ENCODE measurements at regions not wholly inside any gene's neighbourhood (a gene's known extent, or its start where the extent isn't known, plus 50 kb on each side); places are given as distances from the start of the nearest gene placed in this dataset.

DNA sequence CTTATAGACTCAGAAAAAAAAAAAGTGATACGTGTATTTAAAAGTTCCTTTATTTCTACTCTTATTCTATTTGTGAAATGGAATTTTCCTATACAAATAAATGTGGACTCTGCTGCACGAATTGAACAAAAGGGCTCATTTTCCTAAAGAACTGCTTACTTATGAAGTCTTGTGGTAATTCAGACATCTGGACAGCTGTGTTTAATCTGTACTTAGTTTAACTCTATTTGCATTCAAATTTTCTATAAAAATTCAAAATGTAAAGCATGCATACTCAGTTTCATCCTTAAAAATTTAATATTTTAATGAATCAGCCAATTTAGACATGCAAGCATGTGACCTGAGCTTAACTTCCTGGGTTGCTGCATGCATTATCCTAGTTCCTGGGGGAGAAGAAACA, 118.0 kb upstream of the PCLO start:
- Histone ChIP-seq H3K27ac (no peak overlapping the region), H3K4me1 (no peaks in the 10 kb centered on the region), H3K4me3 (no peak overlapping the region), H3K9me3 (no peaks in the 10 kb centered on the region), H3K27me3 (no peaks in the 10 kb centered on the region), H3K36me3 (no peaks in the 10 kb centered on the region)
- intact Hi-C loops (cut with DNase I), result no loop called here
- TF ChIP-seq POLR2A (IDR thresholded peaks at IDR 0.05), result no peak
- ATAC-seq (no peak), DNase-seq (no peak)
- WGBS (ENCODE audit: insufficient coverage, low coverage, low lambda C conversion rate, missing lambda C conversion rate), result 38% methylated on average over 2 of the region's 2 CpGs

DNA sequence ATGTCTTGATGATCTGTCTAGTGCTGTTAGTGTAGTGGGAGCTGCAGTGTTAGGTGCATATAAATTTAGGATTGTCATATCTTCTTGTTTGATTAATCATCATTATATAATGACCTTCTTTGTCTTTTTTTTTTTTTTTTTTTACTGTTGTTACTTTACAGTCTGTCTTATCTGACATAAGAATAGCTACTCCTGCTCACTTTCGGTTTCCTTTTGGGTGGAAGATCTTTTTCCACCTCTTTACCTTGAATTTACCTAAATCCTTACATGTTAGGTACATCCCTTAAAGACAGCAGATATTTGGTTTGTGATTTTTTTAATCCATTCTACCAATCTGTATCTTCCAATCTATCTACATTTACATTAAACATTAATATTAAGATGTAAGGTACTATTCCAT, 113.6 kb upstream of the PCLO start:
- Histone ChIP-seq H3K36me3 (no peaks in the 10 kb centered on the region), H3K27me3 (no peaks in the 10 kb centered on the region), H3K4me3 (no peak overlapping the region), H3K4me1 (no peaks in the 10 kb centered on the region), H3K27ac (no peak overlapping the region), H3K9me3 (no peaks in the 10 kb centered on the region)
- ATAC-seq, result no peak
- DNase-seq, result no peak
- 44% methylated on average over 1 of the region's 1 CpG for WGBS (ENCODE audit: insufficient coverage, low coverage, low lambda C conversion rate, missing lambda C conversion rate)
- intact Hi-C loops (cut with DNase I), result no loop called here
- no peak for TF ChIP-seq POLR2A (IDR thresholded peaks at IDR 0.05)
- TF ChIP-seq, protein P1, sequence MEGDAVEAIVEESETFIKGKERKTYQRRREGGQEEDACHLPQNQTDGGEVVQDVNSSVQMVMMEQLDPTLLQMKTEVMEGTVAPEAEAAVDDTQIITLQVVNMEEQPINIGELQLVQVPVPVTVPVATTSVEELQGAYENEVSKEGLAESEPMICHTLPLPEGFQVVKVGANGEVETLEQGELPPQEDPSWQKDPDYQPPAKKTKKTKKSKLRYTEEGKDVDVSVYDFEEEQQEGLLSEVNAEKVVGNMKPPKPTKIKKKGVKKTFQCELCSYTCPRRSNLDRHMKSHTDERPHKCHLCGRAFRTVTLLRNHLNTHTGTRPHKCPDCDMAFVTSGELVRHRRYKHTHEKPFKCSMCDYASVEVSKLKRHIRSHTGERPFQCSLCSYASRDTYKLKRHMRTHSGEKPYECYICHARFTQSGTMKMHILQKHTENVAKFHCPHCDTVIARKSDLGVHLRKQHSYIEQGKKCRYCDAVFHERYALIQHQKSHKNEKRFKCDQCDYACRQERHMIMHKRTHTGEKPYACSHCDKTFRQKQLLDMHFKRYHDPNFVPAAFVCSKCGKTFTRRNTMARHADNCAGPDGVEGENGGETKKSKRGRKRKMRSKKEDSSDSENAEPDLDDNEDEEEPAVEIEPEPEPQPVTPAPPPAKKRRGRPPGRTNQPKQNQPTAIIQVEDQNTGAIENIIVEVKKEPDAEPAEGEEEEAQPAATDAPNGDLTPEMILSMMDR (IDR thresholded peaks at IDR 0.05), result no peak

DNA sequence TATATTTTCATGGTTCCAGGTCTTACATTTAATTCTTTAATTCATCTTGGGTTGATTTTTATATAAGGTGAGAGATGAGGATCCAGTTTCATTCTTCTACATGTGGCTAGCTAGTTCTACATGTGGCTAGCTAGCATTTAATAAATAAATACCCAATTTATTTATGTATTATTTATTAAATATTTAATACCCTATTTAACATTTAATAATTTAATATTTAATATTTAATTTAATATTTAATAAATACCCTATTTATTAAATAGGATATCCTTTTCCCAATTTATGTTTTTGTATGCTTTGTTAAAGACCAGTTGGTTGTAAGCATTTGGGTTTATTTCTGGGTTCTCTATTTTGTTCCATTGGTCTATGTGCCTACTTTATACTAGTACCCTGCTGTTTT, 111.0 kb upstream of the PCLO start:
- TF ChIP-seq POLR2A (IDR thresholded peaks at IDR 0.05), result no peak
- TF ChIP-seq, protein P1 (IDR thresholded peaks at IDR 0.05), result no peak
- intact Hi-C loops (cut with DNase I), result no loop called here
- no peak for ATAC-seq

DNA sequence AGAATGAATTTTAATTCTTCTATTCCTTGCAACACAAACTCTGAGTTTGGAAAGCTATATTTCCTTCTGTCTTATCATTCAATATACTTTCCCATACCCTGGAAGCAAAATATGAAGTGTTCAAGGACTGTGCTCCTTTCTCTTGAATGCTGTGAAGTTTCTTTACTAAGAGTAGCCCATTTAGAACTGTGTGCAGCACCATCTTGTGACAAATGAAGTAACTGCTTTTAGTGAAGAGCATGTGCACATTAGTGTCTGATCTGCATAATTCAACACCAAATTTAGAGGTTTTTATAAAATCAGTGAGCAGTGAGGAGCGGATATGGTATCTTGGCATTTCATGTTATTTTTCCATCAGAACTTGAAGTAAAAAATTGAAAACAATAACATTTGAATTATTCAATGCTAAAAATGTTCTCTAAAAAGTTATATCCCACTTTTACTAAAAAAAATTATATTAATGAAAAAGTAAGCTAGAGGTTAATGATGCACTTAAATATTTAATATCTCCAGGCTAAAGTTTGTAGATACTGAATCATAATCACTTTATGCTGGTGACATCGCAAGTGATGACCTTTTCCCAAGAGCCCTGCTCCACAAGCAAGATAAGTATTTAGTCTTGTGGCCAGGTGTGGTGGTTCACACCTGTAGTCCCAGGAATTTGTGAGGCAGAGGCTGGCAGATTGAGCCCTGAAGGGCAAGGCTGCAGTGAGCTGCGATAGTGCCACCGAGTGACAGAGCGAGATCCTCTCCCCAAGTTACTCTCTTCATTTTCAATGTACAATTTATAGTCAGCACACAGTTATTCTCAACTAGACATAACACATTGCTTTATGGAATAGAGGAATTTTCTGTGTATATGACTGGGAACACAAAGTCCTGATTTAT, 108.8 kb upstream of the PCLO start:
- no peaks in the 10 kb centered on the region for H3K27me3 ChIP-seq
- no peak for ATAC-seq

More for the DNA sequence above, 111.0 kb upstream of the PCLO start:
- no peaks in the 10 kb centered on the region for H3K36me3 ChIP-seq
- H3K27me3 ChIP-seq, result no peaks in the 10 kb centered on the region
- H3K4me1 ChIP-seq, result no peaks in the 10 kb centered on the region
- H3K9me3 ChIP-seq, result no peaks in the 10 kb centered on the region
- no peak overlapping the region for H3K4me3 ChIP-seq
- H3K27ac ChIP-seq, result no peak overlapping the region
- DNase-seq, result no peak

DNA sequence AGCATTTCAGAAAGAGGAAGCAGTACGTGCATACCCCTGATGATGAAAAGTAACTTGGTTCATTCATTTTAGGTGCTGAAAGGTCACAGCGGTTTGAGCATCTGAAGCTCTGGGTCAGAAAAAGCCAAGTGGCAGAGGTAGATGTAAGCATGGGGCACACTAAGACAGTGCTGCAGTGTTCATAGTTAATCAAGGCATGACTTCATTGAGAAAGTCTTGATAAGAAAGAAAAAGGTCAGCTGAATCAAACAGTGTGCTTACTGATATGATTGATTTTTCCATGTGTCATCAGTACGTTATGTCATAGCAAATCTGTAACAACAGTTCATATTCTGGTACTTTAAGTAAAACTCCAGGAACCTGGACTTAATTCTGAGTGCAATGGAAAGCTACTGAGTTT, 107.7 kb upstream of the PCLO start:
- TF ChIP-seq POLR2A (IDR thresholded peaks at IDR 0.05), result no peak
- TF ChIP-seq, protein P1 (IDR thresholded peaks at IDR 0.05), result no peak
- no peak for DNase-seq
- Histone ChIP-seq H3K27ac (no peak overlapping the region), H3K9me3 (no peaks in the 10 kb centered on the region), H3K27me3 (no peaks in the 10 kb centered on the region), H3K36me3 (no peaks in the 10 kb centered on the region), H3K4me3 (no peak overlapping the region), H3K4me1 (no peaks in the 10 kb centered on the region)
- intact Hi-C loops (cut with DNase I), result no loop called here
- ATAC-seq, result no peak
- WGBS (ENCODE audit: insufficient coverage, low coverage, low lambda C conversion rate, missing lambda C conversion rate), result 45% methylated on average over 3 of the region's 3 CpGs

More for the DNA sequence above, 108.8 kb upstream of the PCLO start:
- WGBS (ENCODE audit: insufficient coverage, low coverage, low lambda C conversion rate, missing lambda C conversion rate), result 38% methylated on average over 2 of the region's 5 CpGs
- H3K4me1 ChIP-seq, result no peaks in the 10 kb centered on the region
- H3K27ac ChIP-seq, result no peak overlapping the region
- no peaks in the 10 kb centered on the region for H3K36me3 ChIP-seq
- no peaks in the 10 kb centered on the region for H3K9me3 ChIP-seq
- H3K4me3 ChIP-seq, result no peak overlapping the region
- TF ChIP-seq POLR2A (IDR thresholded peaks at IDR 0.05), result no peak
- TF ChIP-seq, protein P1 (IDR thresholded peaks at IDR 0.05), result peak in 2 of 4 donors; percentile 15 to 21
- intact Hi-C loops (cut with DNase I), result no loop called here
- no peak for DNase-seq

Measured in right lobe of liver (tissue), 6 donors.